HG03378 (cell line): ENCODE measurements at regions not wholly inside any gene's neighbourhood (a gene's known extent, or its start where the extent isn't known, plus 50 kb on each side); places are given as distances from the start of the nearest gene placed in this dataset.

Experiments used
- ATAC-seq: cut with Tn5 transposase; IDR thresholded peaks from one replicate; pipeline ENCODE4 v1.9.1; 2021; ENCODE audit warnings: mild to moderate bottlenecking, moderate library complexity; ENCODE audit not compliant: unreplicated experiment

- ATAC-seq: no peak
Observed at GRCh38 chr18:24975496-24976372, 376.2 kb downstream of the ZNF521 start.

- ATAC-seq: no peak
Observed at GRCh38 chr18:24976502-24976901, 375.5 kb downstream of the ZNF521 start.

- ATAC-seq: no peak
Observed at GRCh38 chr18:24979235-24979634, 372.7 kb downstream of the ZNF521 start.

- ATAC-seq: no peak
Observed at GRCh38 chr18:24982831-24983230, 369.1 kb downstream of the ZNF521 start.

- ATAC-seq: no peak
Observed at GRCh38 chr18:24983566-24984139, 368.3 kb downstream of the ZNF521 start.

GRCh38 chr18:24985586-24985985 lies 366.4 kb downstream of the ZNF521 start:
- ATAC-seq: no peak

- ATAC-seq: no peak
Observed at GRCh38 chr18:24986666-24987302, 365.2 kb downstream of the ZNF521 start.

- ATAC-seq: no peak
Observed at GRCh38 chr18:24987303-24988252, 364.4 kb downstream of the ZNF521 start.

- no peak for ATAC-seq
Observed at GRCh38 chr18:24988253-24988840, 363.6 kb downstream of the ZNF521 start.

GRCh38 chr18:24989760-24990593 lies 362.0 kb downstream of the ZNF521 start:
- no peak for ATAC-seq

- no peak for ATAC-seq
Observed at GRCh38 chr18:24990671-24991134, 361.3 kb downstream of the ZNF521 start.

GRCh38 chr18:24991141-24992060 lies 360.6 kb downstream of the ZNF521 start:
- ATAC-seq: no peak

- ATAC-seq: no peak
Observed at GRCh38 chr18:24992491-24992890, 359.5 kb downstream of the ZNF521 start.

GRCh38 chr18:24993628-24994027 lies 358.3 kb downstream of the ZNF521 start:
- ATAC-seq: no peak

GRCh38 chr18:24995056-24995455 lies 356.9 kb downstream of the ZNF521 start:
- no peak for ATAC-seq

- no peak for ATAC-seq
Observed at GRCh38 chr18:24995755-24996154, 356.2 kb downstream of the ZNF521 start.

GRCh38 chr18:24999650-25000267 lies 352.2 kb downstream of the ZNF521 start:
- ATAC-seq: no peak

- no peak for ATAC-seq
Observed at GRCh38 chr18:25001803-25002202, 350.2 kb downstream of the ZNF521 start.
